NT2/D1 (cell line): ENCODE measurements at regions not wholly inside any gene's neighbourhood (a gene's known extent, or its start where the extent isn't known, plus 50 kb on each side); places are given as distances from the start of the nearest gene placed in this dataset.

Source experiments
- SUZ12 ChIP-seq: IDR thresholded peaks from 2 replicates; pipeline ENCODE4 v1.6.1; 2011; ENCODE audit not compliant: insufficient read length, insufficient read depth; ENCODE audit errors: extremely low read depth
- YY1 ChIP-seq: IDR thresholded peaks from 2 replicates; pipeline ENCODE4 v1.6.1; 2011; ENCODE audit not compliant: insufficient read length, insufficient read depth
- ZNF274 ChIP-seq: IDR thresholded peaks from 2 replicates; pipeline ENCODE4 v1.6.1; 2011; ENCODE audit warnings: mild to moderate bottlenecking, low read depth, low read length

DNA sequence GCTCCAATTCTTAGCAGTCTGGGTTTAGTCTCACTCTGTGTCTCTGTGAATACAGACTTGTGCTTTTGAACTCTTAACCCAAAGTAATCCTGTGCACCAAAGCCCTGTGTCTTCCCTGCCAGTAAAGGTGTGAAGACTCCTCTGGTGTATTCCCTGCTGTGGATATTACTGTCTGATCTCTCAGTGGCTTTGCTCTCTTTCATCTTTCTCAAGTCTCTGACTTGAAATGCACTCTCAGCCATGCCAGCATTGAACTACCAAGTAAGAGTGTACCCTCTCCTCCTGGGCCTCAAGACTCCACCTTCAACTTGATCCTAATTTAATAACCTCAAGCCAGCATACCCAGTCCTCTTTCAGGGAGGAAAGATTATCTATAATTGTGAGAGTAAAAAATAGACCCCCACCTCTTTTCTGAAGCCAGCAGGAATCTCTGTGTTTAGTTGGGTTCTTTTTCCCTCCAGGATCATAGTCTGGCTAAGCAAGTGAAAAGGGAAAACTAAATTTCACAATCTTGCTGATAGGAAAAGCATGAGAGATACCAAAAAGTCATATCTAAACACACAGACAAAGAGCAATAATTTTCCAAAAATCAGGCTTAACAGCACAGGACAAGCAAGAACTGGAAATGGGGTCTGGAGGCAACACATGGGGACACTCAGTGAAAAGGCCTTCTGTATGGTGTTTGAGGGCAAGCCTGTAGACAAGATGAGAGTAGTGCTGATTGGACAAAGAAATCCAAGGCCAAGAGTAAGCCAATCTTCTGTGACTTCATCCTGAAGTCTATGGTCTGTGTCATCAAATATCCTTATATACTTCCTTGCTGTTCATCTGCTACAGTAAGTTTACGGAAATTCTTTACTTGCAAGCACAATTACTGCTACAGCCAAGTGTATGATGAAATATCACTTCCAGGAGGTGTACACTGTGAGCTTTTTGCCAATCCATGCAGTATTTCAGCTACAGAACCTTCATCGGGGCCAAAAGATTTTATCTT is 296.1 kb upstream of the TGFBR2 start:
- TF ChIP-seq YY1 (no peak), SUZ12 (no peak), ZNF274 (no peak)
